Glutamatergic neuron (in vitro differentiated cells): ENCODE measurements at regions not wholly inside any gene's neighbourhood (a gene's known extent, or its start where the extent isn't known, plus 50 kb on each side); places are given as distances from the start of the nearest gene placed in this dataset.

Source experiments
- DNase-seq: peaks from one replicate; pipeline ENCODE4 v3.0.0; 2022
- H3K27ac Mint-ChIP-seq: one replicate; pipeline ENCODE4 v1.8.0; 2020; ENCODE audit warnings: mild to moderate bottlenecking, mixed read lengths, inconsistent platforms; ENCODE audit not compliant: unreplicated experiment
- H3K27me3 Mint-ChIP-seq: one replicate; pipeline ENCODE4 v1.8.0; 2020; ENCODE audit warnings: mild to moderate bottlenecking, moderate library complexity, mixed read lengths, inconsistent platforms; ENCODE audit not compliant: unreplicated experiment
- H3K36me3 Mint-ChIP-seq: one replicate; pipeline ENCODE4 v1.8.0; 2020; ENCODE audit warnings: mild to moderate bottlenecking, mixed read lengths, inconsistent platforms; ENCODE audit not compliant: unreplicated experiment
- H3K4me1 Mint-ChIP-seq: one replicate; pipeline ENCODE4 v1.8.0; 2020; ENCODE audit warnings: mild to moderate bottlenecking, low read depth, mixed read lengths, inconsistent platforms; ENCODE audit not compliant: unreplicated experiment
- H3K4me3 Mint-ChIP-seq: one replicate; pipeline ENCODE4 v1.8.0; 2020; ENCODE audit warnings: mild to moderate bottlenecking, mixed read lengths, inconsistent platforms; ENCODE audit not compliant: unreplicated experiment
- H3K9me3 Mint-ChIP-seq: one replicate; pipeline ENCODE4 v1.8.0; 2020; ENCODE audit warnings: mild to moderate bottlenecking, moderate library complexity, mixed read lengths, inconsistent platforms; ENCODE audit not compliant: unreplicated experiment
- TF ChIP-seq, protein P1 (sequence below): fragments of 200-600 bp; sonication (generic); IDR thresholded peaks from one replicate; pipeline ENCODE4 v1.5.0; 2021; ENCODE audit not compliant: partially characterized antibody, unreplicated experiment

- Mint-ChIP-seq H3K4me1 (no peaks in the 10 kb centered on the region), H3K4me3 (no peak overlapping the region), H3K9me3 (no peaks in the 10 kb centered on the region), H3K27ac (no peak overlapping the region), H3K27me3 (no peaks in the 10 kb centered on the region), H3K36me3 (no peaks in the 10 kb centered on the region)
- DNase-seq, result no peak
- TF ChIP-seq, protein P1, sequence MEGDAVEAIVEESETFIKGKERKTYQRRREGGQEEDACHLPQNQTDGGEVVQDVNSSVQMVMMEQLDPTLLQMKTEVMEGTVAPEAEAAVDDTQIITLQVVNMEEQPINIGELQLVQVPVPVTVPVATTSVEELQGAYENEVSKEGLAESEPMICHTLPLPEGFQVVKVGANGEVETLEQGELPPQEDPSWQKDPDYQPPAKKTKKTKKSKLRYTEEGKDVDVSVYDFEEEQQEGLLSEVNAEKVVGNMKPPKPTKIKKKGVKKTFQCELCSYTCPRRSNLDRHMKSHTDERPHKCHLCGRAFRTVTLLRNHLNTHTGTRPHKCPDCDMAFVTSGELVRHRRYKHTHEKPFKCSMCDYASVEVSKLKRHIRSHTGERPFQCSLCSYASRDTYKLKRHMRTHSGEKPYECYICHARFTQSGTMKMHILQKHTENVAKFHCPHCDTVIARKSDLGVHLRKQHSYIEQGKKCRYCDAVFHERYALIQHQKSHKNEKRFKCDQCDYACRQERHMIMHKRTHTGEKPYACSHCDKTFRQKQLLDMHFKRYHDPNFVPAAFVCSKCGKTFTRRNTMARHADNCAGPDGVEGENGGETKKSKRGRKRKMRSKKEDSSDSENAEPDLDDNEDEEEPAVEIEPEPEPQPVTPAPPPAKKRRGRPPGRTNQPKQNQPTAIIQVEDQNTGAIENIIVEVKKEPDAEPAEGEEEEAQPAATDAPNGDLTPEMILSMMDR, result no peak
Measured at GRCh38 chr1:199163267-199163666, 524.4 kb downstream of the PTPRC start.

DNA sequence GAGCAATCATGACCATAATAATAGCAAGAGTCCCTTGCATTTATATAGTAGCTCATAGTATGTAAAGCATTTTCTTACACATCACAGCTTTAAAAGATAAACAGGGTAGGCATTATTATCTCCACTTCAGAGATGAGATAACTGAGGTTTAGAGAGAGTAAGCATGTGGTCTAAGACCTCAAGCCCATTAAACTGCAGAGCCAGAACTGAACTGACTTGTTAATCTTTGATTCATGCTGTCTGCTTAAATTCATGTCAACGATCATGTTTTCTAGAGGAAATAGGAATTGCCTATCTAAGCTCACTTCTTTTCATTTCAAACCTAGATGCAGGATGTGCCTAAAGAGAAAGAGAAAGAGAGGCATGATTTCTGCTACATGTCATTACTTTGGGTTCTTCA, 524.8 kb downstream of the PTPRC start:
- Mint-ChIP-seq H3K36me3 (no peaks in the 10 kb centered on the region), H3K4me1 (no peaks in the 10 kb centered on the region), H3K27me3 (no peaks in the 10 kb centered on the region), H3K27ac (no peak overlapping the region), H3K9me3 (no peaks in the 10 kb centered on the region), H3K4me3 (no peak overlapping the region)
- TF ChIP-seq, protein P1, result no peak
- DNase-seq, result no peak

DNA sequence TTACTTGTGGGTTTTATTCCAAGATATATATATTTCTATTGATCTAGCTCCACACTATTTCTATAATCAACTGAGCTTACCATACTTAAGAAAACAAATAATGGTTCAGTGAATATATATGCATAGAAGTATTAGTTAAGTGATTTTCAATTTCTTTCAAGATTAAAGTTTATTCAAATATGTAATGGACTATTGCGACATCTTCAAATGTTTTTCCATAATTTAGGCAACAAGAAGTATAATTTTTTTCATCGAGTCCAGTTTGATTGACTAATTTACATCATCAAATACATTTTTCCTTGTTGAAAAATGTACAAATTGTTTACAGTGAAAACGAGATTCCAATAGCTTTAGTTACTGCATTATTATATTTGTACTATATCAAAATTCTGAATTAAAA, 528.6 kb downstream of the PTPRC start:
- TF ChIP-seq, protein P1, result no peak
- Mint-ChIP-seq H3K4me3 (no peak overlapping the region), H3K27ac (no peak overlapping the region), H3K9me3 (no peaks in the 10 kb centered on the region), H3K27me3 (no peaks in the 10 kb centered on the region), H3K36me3 (no peaks in the 10 kb centered on the region), H3K4me1 (no peaks in the 10 kb centered on the region)
- DNase-seq, result no peak

DNA sequence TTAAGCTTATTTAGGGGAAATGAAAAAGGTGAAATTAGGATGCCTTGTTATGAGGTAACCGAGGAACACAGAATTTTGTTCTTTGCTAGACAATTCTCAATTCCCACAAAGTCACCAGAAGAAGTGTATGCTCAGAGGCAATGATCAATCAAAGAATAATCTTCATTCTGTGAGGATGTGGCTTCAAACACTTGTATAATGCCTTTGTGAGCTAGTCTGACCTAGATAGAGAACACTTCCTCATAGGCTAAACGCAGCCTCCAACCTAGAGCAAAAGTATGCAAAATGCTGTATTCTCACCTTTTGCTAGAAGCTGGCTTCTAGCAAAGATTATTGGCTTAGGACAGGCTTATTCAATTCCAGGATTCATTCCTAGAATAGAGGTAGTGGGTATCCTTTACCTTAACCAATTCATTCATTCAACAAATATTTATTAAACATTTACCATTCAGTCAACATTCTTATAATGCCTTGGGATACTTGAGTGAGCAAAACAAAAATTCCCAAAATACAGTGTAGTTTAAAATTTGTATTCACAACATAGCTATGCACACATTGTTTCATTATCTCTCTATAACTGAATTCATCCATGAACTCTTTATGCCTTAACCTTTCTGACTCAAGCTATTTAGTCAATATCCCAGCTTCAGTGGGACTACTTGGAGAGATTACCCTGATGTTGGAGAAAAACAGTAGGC, 530.2 kb downstream of the PTPRC start:
- H3K9me3 Mint-ChIP-seq, result no peaks in the 10 kb centered on the region
- H3K36me3 Mint-ChIP-seq, result no peaks in the 10 kb centered on the region
- peaks cover 4% of the 10 kb centered on the region for H3K4me1 Mint-ChIP-seq
- H3K4me3 Mint-ChIP-seq, result no peak overlapping the region
- TF ChIP-seq, protein P1, result no peak
- H3K27ac Mint-ChIP-seq, result no peak overlapping the region
- H3K27me3 Mint-ChIP-seq, result no peaks in the 10 kb centered on the region
- DNase-seq, result no peak

DNA sequence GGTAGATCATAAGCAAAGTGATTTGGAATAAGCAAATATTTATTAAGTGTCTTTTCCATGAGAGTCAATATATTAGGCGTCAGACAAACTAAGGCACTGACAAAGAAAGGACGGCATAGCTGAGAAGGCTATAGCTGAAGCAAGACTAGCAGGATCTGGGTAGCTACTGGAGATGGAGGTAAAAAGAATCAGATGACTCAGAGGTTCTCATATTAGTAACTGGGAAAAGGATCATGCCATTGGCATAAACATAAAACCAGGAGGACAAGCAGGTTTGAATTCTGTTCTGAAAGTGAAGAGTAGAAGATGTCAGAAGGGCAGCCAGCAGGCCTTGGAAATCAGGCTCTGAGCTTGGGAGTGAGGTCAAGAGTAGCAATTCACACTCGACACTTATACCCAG, 531.9 kb downstream of the PTPRC start:
- no peaks in the 10 kb centered on the region for H3K27me3 Mint-ChIP-seq
- TF ChIP-seq, protein P1, result no peak
- peaks cover 9% of the 10 kb centered on the region for H3K4me1 Mint-ChIP-seq
- no peak overlapping the region for H3K4me3 Mint-ChIP-seq
- DNase-seq, result no peak
- no peak overlapping the region for H3K27ac Mint-ChIP-seq
- H3K36me3 Mint-ChIP-seq, result no peaks in the 10 kb centered on the region
- H3K9me3 Mint-ChIP-seq, result no peaks in the 10 kb centered on the region
